GM18873 (cell line): ENCODE measurements at regions not wholly inside any gene's neighbourhood (a gene's known extent, or its start where the extent isn't known, plus 50 kb on each side); places are given as distances from the start of the nearest gene placed in this dataset.

Source experiments
- ATAC-seq: cut with Tn5 transposase; IDR thresholded peaks from one replicate; pipeline ENCODE4 v1.9.1; 2021; ENCODE audit warnings: mild to moderate bottlenecking, moderate library complexity, moderate number of reproducible peaks; ENCODE audit not compliant: unreplicated experiment, low FRiP score

DNA sequence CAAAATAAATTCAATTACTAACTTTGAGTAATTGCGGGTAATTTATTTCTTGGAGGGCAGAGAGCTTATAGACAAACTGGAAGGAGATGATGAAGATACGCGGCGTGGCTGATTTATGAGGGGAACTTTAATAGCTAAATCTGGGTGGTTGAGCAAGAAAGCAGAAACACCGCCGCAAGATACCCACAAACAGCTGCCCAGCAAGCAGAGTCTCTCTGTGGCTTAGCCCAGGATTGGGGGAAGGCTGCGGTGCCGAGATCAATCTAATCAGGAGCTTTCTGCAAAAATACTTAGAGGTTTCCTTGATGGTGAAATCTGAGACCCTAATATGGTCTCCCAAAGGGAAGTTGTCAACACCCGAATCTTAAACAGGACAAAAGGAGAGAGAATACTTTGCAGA is 94.9 kb upstream of the MGMT start:
- no peak for ATAC-seq

DNA sequence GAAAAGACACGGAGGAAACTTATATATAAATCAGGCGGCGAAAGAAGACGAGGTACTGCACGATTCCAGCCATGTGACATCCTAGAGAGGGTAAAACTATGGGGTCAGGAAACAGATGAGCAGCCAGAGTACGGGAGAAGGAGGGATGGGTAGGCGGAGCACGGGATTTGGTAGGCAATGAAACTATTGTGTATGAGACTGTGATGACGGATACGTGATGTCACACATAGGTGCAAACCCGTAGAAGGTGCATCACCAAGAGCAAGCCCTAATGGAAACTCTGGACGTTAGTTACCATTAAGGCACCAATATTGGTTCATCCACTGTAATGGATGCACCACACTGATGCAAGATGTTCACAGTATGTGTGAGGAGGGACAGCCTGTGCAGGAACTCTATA is 93.8 kb upstream of the MGMT start:
- ATAC-seq = no peak

DNA sequence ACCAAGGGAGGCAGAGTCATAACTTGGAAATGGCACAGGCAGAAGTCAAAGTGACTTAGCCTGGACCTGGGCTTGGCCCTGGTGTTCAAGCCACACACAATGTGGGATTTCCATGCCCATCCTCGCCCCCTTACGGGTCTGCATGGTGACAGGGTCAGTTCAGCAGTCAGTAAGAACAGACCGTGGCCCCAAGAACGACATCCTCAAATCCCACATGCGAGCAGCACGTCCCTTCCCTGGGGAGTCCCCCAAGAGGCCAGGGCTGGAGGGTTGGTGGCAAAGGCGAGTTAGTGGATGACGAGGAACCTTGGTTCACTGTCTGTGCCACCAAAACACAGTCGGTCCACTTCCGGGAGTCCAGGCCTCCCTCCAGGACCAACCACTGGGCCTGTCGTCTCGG is 93.3 kb upstream of the MGMT start:
- ATAC-seq = no peak

DNA sequence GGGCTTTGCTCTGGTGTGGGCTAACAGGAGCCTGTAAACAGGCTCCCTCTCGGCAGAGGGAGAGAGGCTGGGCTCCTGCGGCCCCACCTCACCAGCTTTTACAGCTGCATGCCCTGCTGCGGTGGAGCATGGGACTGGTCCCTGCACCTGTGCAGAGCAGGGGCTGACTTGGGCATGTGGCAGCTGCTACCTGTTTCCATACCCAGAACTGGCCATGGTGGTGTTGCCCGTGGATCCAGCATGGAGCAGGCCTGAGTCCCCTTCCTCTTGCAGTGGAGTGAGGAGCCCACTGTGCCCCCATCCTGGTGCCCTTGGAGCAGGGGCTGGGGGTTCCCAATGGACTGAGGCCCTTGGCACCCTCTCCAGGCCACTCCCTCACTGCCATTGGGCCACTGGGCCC is 91.9 kb upstream of the MGMT start:
- no peak for ATAC-seq

DNA sequence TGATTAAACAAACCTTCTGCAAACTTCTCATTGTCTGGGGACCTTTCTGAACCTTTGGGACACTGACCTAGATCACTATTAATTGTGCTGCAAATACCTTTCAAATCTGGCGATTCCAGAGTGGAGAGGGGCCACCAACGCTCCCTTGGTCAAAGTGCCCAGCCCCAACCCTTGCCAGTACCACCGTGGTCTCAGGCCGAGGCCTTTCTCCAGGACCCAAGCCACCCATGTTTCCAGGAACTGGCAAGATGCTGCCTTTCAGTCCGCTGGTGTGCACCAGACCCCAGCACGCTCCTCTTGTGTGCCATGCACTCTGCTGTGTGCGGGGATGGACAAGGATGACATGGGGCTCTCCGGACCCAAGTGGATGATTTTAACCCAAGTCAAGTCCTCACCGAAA is 91.1 kb upstream of the MGMT start:
- no peak for ATAC-seq

DNA sequence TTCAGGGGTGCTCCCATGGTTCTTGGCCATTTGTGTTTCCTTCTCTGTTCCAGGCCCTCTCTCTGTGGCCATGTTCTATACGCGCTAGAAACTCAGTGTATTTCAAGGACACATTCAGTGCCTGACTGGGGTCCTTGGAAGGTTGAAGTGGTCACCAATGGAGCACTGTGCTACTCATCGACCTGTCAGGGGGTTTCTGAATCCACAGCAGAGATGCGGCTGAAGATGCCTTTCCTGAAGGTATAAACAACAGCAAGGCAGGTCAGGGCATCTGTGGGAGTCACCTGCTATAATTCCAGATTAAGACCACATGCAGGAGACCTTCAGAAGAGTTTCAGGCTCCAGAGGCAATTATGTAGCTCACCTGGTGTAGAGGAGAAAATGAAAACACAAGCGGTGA is 86.8 kb upstream of the MGMT start:
- no peak for ATAC-seq

DNA sequence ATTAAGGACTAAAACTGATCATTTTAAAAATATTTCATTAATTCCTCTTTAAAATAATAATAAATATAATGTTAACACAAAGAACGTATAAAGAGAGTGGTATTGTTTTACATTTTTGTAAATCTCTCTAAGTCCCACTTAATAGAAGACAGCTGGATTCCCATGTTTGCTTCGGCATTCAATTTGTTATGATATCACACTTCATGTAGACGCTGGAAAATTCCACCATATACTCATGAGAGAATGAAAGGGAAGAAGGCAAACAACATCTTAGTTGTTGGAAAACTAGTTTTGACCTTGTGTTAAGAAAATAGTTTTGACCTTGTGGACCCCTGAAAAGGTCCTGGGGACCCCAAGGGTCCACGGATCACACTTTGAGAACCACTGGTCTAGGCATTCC is 85.3 kb upstream of the MGMT start:
- ATAC-seq = no peak

DNA sequence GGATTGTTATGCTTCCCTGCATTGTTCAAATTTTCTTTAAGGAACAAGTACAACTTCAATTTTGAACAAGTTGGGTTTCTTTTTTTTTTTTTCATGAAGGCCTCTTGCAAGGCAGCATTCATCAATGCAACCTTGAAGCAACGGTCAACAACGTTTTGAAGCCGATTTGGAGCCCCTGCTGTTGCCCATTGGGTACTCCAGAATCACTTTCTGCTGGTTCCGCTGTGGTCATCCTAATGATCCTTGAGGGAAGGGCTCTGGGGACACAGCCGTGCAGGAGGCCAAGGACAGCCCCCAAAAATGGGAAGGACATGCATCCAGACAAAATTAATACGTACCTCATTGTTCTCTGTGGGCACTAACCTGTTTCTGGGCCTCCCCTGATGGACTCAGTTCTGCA is 84.6 kb upstream of the MGMT start:
- no peak for ATAC-seq

DNA sequence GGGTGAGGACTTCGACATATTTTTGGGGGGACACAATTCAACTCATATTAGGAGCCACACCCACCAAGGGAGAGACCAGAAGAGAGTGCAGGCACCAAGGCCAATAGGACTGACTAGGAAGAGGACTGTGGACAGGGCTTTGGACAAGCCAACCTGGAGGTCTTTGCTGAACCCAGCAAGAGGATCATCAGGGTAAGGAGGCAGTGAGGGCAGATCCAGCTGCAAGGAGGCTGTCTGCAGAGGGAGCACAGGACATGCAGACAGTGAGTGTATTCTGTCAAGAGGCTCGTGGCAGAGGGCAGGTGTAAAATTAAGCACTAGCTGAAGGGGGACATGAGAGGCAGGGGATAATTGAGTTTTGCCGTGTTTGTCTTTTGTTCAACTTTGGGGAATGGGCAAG is 83.4 kb upstream of the MGMT start:
- ATAC-seq = no peak

DNA sequence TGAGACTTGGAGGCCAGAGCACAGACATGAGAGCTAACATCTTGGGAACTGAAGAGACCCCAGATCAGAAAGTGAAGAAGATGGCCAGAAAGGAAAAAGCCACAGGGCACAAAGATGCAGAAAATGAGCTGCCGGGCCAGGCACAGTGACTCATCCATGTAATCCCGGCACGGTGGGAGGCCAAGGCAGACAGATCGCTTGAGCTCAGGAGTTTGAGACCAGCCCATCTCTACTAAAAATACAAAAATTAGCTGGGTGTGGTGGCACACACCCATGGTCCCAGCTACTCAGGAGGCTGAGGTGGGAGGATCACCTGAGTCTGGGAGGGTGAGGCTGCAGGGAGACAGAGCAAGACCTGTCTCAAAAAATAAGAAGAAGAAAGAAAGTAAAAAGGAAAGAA is 81.4 kb upstream of the MGMT start:
- no peak for ATAC-seq

DNA sequence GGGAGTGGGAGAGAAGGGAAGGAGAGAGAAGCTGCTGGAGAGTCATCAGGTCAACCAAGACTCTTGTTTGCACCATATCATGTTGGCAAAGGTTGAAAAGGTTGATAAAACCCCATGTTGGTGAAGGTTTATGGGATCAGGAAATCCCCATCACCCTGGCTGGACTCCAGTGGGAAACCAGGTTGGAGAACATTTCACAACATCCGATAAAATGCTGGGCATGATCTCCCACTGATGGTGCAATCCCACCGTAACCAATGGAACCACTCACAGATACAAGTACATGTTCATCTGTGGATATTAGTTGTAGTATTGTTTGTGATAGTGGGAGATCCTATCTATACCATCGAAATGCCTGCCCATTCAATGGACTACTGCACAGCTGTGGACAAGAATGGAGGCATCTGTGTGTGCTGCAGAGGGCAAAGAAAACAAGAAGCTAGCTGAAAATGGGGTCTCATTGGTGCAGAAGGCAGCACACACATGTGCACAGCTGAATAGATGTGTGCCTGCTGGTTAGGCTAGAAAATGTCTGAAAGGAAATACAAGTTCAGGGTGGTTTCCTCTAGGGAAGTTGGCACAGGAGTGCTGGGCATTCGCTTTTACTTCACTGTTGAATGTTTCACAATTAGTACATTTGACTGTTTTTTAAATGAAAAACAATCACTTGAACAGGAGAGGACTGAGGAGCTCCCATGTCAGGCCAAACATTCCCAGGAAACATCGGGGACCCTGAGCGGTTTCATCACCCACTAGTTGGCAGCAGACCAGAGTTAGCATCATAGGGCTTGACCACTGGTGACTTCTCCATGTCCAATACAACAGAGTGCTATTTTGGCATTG is 80.4 kb upstream of the MGMT start:
- ATAC-seq = no peak

DNA sequence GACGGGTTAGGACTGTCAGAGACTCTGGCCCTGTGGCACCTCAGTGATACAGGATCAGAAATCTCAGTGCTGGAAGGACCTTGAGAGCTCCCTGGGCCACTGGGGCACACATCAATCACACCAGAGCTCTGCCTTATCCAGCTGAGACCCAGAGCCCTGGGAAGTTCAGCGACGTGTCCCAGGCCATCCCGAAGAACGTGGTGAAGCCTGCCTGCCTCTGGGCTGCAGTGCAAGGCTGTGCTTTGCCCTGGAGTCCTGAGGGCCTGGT is 79.8 kb upstream of the MGMT start:
- ATAC-seq = no peak

DNA sequence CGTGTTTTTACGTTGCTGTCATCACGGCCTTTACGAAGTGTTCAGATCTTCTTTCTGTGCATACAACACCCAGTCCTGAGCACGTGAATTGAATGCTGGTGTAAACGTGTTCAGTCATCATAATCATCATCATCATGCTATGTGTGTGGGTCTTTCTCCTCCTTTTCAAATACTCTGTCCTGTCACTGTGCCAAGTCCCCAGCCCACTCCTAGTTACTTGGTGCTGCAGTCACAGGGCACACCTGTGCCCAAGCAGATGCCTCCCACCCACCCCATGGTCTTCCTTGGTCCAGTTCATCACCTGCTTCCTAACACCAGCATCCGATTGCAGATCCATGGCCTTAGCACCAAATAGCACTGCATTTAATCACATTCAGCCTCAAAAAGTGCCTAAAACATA is 78.6 kb upstream of the MGMT start:
- no peak for ATAC-seq

DNA sequence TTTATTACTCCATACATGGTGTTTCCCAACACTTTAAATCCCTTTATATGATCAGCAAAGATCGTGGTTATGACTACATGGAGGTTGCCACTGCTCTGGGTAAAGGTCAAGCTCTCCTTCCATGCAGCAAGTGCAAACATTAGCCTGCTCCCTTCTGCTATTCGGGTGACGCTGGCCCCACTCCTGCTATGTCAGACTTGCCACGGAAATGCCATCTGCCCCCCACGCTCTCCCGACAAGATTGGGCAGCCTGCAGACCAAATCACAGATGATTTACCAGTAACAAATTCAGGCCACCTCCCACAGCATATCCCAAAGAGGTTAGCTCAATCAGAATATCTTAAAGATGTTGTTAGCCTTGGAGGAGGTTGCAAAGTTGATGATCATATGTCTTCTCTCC is 77.8 kb upstream of the MGMT start:
- no peak for ATAC-seq

DNA sequence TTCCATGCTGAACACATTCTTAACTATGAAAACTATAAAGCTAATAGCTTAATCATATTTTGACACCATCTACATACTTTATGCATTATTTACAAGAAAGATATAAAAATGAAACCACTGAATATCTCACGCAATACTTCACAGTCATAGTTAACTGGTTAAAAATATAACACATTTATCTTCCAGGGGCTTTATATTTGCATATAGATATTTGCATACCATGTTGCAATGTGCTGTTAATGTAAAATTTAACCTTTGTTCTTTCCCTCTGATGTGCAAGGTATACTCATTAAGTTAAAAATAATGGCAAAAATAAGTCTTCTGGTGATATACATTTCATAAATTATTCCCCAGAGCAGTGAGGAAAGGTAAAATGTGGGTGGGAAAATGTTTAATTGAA is 76.9 kb upstream of the MGMT start:
- ATAC-seq = no peak

DNA sequence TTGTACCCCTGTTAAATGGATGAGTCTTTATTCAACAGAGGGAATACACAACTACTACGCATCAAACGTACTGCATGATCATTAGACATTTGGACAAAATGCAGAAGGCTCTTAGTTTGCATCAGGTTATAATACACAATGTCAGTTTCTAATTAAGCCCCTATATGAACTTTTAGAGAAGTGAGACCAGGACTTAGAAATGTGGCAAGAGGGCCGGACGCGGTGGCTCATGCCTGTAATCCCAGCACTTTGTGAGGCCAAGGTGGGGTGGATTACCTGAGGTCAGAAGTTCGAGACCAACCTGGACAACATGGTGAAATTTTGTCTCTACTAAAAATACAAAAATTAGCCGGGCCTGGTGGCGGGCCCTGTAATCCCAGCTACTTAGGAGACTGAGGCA is 76.3 kb upstream of the MGMT start:
- ATAC-seq = no peak

DNA sequence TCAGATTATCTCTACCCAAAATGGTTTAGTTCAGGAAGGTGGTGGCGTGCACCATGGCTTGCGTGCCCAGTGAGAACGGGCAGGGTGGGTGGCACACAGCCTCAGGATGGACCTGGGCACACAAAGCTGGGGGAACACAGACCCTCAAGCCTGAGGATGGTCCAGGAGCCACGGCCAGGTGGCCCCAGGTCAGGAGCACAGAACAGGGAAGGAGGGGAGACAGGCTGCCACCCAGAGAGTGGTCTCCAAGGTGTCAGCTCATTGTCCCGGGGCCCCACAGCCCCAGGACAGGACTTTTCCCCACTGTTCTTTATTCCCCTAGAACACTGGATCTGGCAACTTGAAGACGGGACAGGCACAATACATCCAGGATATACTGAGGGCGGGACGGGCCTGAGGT is 75.6 kb upstream of the MGMT start:
- no peak for ATAC-seq

DNA sequence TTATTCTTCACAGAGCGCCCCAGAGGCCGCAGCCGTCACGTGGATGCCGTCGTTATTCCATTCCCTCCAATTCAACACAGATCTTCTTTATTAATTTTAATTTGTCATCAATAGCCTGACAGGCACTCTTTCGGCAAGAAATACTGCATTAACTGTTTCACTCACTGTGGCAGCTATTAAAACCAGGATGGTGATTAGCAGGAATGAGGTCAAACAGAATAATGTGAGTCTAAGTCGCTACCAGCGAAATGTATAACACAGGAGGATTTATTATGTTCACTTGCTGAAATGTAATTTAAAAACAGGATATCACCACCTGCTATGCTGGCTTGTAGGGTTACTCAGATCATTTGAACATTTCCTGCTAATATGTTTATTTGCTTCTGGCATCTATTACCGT is 74.2 kb upstream of the MGMT start:
- ATAC-seq = no peak

DNA sequence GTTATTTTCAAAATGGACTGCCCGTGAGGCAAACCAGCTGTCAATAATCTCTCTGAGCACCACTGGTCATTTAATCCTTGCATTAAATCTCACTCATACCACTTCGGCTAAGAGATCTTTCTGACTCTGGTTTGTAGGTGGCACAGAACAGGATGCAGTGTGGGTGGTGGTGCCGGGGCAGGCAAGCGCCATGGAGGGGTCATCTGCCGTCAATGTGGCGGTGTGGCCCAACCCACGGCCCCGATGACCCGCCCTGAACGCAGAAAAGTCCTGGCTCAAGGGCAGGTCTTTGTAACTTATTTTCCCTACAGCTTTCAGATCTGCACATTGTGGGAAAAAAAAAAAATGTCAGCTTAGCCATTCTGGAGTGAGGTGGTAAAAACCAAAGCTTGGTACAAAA is 73.2 kb upstream of the MGMT start:
- no peak for ATAC-seq

DNA sequence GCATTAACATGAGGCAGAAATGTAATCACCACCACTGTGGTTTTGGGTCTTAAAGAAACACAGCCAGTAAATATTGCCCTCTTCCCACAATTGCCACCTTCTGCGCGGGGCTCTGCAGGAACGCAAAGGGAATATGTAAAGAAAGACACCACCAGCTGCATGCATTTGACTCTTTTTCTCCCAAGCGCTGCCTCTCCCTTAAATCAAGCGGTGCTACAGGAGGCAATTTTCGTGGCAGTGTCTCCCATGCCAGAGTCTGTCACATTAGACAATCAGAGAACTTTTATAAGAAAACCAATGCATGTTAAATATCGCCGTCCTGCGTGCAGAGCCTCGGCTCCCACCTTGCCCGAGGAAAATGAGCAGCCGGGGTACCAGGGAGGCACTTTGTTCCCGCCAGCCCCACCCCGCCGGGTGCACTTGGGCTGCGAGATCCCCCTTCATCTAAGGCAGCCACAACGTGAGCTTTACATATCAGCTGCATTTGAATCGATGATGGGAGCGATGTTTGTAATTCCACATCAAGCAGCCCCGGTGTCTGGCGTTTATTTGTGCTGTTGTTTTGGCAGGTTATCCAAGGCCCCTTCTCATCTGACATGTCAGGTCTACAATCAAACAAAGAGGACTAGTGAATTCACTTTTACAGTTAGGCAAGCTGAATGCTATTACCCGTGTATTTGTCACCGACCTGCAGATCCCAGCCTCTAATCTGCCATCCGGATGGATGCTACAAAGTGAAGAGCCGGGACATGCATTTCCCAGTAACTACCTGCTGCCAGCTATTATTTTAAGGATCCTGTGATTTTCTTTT is 72.3 kb upstream of the MGMT start:
- ATAC-seq = no peak

DNA sequence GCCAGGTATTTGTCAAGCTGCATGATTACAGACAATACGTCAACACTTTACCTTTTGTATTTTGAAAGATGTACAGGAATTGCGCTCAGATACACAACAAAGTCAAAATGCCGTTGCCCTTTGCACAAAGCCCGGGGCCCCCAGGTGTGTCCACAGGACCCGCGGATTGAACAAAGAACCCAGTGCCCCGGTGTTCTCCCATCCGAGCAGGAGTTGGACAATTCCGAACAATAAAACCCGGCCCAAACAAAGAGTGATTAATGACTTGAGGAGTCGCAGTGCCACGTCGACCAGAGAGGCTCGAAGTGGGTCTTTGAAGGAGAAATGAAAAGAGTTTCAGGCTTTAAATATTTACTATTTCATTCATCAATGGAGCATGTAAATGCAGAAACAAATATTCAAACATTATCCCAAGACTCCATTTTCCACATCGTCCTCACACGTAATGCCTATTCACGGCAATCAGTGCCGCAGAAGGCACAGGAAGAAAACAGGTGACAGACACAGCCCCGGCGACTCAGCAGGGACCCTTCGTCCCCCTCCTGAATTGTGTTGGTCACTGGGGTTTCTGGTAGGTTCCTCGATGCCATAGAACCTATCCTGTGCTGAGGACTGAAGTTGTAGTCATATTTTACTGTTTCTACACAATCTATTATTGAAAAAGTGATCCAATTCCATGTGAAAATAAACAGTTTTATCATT is 70.9 kb upstream of the MGMT start:
- no peak for ATAC-seq
